GM21576 (cell line): ENCODE measurements at regions not wholly inside any gene's neighbourhood (a gene's known extent, or its start where the extent isn't known, plus 50 kb on each side); places are given as distances from the start of the nearest gene placed in this dataset.
A peak's percentile ranks its signal among the peaks of the same experiment; 100 is the strongest.
"Not testable (repeated sequence)": the region's sequence is repeated elsewhere in the genome, so short reads cannot be mapped to it uniquely, and the experiment has no call there.

Source experiments
- ATAC-seq: cut with Tn5 transposase; IDR thresholded peaks from one replicate; pipeline ENCODE4 v1.9.1; 2021; ENCODE audit warnings: mild to moderate bottlenecking, moderate library complexity; ENCODE audit not compliant: unreplicated experiment

DNA sequence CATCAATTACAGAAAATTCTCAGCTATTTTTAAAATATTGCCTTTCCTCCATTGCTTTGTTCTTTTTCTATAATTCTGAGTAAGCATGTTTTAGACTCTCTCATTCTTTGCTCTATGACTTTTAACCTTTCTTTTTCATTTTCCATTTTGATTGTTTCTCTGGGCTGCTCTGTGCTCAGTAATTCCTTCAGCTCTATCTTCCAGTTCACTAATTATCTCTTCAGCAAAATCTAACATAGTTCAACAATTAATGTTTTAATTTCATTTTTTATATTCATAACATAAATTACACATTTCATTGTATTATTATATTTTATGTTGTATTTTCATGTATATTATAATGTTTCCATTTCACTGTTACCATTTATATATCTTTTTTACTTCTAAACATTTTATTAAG, 198.8 kb upstream of the NOX3 start:
- no peak for ATAC-seq

DNA sequence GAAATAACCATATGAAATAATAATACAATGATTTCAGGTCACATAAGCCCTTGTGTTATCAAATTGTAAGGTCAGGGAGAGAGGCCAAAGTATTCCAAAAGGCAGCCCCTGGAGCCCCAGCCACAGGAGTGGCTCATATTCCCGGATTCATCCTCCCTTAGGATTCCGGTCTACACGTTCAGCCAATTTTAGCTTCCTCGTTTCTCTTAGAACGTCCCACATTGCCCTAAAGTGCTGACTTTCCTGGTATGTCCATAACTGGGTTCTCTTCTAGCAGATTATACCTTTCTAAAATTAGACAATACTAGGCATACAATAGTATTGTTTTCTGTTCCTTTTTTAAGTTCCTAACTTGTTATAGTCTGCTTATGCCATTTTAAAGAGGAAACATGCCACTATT, 192.7 kb upstream of the NOX3 start:
- no peak for ATAC-seq

DNA sequence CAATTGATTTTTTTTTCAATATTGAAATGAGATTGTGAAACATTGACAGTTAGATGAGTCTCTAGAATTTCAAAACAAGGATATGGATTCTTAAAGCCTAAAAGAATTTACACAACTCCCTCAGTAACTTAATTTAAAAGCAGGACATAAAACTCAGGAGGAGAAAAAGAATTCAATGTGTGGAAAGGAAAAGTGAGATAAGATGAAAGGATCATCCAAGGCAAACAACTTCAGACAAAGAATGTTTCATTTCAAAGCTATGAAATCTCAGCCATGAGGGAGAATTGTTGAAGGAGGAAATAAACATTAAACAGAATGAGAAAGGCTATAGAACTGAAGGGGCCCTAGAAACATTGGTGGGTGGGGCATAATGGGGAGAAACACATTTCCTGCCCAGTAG, 191.7 kb upstream of the NOX3 start:
- ATAC-seq, result no peak

DNA sequence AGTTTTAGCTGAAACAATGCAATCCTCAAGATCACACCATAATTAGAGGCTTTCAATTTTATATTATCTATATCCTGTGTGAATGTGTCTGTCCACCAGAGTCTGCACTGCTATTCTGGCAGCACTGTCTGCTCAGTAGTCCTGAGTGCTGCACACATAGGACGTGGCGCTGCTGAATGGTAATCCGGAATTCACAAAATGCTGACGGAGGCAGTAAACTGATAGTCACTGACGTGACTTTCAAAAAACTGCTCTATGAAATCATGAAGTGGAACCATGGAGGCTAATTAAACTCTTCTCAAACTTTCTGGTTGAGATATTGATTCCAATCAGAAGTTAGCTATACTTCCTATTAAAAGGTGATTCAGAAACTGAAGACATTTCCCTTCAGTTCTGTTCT, 190.8 kb upstream of the NOX3 start:
- ATAC-seq, result no peak

DNA sequence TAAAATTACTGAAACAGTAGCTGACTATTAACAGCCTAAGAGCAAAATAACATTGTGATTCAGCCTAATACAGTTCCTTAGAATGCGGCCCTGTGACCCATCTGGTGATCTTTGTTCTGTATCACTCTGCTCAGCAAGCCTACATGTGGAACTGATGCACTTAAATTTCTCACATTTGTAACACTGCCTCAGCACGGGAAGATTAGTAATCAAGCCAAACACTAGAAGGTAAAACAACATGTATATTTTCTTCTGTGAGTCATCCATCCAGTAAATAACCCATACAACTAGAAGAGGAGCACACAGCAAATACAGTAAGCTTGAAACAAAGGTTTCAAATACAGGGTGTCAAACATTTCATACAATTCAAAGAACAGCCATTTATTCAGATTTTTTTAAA, 189.7 kb upstream of the NOX3 start:
- no peak for ATAC-seq

DNA sequence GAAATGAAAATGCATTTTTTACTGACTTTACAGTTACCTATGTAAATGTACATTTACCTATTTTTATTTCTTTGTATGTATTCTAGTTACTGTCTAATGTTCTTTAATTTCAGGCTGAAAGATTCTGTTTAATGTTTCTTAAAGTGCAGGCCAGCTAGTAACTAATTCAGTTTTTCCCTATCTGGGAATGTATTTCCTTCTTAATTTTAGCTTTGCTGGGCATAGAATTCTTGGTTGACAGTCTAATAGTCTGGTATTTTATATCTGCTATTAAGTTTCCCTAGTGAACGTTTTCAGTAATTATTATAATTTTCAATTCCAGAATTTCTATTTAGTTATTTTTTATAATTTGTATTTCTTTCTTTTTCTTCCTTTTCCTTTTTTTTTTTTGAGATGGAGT, 186.0 kb upstream of the NOX3 start:
- ATAC-seq, result no peak

DNA sequence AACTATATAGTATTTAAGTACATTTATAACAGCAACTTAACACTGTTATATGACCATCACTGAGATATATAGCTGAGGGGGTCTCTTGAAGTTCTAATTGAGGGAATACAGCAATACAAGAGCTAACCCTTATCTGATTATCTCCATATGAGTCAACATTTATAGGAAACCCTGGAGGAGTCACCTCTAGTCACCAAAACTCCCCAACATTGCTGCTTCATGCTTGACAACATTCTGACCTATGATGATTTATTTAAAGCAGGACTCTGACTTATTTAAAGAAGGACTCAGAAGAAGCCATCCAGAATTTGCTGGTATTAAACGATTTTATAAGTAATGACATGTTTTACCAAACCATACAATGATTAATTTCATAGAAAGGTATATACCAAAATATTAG, 182.6 kb upstream of the NOX3 start:
- ATAC-seq, result no peak

DNA sequence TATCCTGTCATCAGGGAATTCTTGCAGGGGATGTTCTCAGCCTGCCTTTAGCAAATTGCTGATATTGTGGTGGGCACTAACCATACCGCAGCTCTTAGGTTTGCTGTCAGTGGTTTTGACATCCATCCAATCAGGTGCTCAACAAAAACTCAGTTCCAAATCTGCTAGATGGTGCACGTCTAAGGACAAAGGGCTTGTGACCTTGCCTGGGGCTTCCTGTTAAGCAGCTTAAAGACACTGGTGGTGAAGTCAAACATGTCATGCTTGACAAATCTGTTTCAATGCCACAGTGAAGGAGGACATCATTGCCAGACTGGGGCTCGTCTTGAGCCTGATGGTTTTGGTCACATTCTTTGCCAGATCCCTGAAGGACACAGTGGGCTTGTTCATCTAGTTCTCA, 179.8 kb upstream of the NOX3 start:
- no peak for ATAC-seq

DNA sequence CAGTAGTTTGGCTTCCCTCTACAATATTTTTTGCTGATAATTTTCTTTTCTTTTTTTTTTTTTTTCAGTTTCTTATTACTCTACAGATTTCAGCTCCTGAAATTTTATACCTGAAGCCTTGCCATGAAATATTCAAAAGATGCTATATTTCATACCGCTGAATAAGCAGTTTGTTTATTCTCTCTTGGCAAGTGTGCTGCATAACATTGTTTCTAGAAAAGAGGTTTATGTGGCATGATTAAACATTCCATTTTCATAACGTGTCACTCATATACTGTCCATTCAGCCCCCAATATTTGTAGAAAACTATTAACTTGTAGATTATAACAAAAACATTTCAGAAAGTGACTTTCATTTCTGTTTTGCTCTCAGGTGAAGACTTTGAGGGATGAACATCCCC, 174.4 kb upstream of the NOX3 start:
- no peak for ATAC-seq

DNA sequence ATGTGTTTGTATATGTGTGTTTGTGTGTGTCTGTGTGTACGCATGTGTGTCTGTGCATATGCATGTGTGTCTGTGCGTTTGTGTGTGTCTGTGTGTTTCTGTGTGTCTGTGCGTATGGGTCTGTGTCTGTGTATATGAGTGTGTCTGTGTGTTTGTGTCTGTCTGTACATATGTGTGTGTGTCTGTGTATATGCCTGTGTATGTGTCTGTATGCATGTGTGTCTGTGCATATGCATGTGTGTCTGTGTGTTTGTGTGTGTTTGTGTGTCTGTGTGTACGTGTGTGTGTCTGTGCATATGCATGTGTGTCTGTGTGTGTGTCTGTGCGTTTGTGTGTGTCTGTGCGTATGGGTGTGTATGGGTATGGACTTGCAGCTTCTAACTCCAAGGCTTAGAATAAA, 174.0 kb upstream of the NOX3 start:
- ATAC-seq, result no peak

DNA sequence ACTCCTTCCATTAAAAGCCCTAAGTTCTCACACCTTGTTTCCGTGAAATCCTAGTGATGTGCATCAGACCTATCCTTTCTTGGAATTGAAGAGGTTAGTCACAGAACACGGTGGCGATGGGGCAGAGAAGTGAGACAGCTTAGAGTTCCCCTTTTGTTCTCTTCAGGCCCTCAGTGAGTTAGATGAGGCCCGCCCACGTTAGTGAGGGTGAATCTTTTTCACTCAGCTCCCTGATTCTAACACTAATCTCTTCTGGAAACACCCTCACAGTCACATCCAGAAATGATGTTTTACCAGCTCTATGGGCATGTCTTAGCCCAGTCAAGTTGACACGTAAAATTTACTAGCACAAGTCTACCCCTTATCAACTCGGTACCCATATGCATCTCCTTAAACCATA, 172.7 kb upstream of the NOX3 start:
- peak; percentile 95 for ATAC-seq

DNA sequence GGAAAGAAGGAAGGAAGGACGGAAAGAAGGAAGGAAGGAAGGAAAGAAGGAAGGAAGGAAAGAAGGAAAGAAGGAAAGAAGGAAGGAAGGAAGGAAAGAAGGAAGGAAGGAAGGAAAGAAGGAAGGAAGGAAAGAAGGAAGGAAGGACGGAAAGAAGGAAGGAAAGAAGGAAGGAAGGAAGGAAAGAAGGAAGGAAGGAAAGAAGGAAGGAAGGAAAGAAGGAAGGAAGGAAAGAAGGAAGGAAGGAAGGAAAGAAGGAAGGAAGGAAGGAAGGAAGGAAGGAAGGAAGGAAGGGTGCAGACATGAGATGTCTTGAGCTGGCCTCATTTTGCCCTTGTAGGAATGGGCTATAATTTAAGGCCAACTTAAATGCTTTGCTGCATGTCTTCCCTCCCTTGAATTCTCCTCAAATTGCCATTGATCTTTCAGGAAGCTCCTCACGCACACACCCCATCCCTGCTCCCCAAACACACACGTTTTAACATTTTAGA, 172.1 kb upstream of the NOX3 start:
- not testable (repeated sequence) for ATAC-seq

DNA sequence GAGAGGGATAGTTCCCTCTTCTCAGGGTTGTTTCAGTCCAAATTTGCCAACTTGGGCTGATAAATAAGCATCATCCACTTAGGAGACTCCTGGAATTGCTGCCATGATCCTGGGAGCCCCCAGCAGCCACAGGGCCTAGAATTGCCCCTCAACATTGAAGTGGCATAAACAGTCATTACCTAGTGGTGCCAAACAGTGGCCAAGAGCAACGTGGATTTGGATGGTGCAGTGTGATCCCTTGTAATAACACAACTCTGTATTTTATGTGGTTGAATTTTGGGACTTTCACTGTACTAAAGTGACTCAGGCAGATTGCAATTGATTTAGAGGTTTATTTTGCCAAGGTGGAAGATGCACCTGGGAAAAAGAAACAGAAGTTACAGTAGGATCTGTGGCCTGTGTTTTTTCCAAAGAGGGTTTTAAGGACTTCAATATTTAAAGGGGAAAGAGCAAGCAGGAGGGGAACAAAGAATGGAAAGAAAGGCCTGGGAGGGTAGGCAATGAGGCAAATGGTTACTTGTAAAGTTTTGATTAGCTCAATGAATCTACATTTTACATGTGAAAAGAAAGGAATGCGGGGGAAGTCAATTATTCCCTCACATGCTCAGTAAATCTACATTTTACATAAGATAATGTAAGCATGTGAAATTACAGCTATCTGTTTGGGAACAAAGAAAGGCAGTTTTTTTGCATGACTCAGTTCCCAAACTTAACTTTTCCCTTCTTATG, 168.0 kb upstream of the NOX3 start:
- ATAC-seq, result no peak

DNA sequence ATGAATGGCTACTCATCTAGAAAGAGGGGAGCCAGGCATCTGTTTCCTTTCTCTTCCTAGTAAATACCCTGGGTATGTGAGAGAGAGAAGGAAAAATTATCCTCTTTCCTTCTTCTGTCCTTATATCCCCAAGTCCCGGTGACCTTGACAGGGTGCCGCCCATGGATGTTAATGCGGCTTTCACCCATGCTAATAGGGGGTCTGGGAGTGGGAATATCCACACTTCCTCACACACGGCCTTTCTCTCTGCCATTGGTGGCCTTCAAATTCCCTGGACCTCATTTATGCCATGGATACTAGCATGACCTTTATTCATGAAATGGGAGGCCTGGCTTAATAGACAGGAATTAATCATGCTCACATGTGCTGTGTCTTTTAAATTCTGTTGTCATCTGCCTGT, 159.0 kb upstream of the NOX3 start:
- no peak for ATAC-seq

DNA sequence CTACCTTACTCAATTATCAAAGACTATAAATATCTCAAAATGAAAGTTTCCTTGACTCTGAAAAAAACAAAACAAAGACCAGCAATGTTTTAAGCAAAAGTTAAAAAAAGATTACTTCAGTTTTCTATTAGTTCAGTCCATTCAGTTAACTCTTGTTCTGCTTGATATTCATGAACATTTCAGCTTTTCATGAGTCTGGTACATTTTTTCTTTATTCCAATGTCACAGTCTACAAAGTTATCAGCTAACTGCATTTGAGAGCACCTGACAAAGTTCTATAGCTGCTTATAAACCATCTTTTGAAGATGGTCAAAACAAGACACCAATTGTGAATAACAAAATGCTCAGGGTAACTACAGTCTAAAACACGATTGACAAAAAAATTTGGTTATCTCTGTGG, 156.1 kb upstream of the NOX3 start:
- no peak for ATAC-seq

DNA sequence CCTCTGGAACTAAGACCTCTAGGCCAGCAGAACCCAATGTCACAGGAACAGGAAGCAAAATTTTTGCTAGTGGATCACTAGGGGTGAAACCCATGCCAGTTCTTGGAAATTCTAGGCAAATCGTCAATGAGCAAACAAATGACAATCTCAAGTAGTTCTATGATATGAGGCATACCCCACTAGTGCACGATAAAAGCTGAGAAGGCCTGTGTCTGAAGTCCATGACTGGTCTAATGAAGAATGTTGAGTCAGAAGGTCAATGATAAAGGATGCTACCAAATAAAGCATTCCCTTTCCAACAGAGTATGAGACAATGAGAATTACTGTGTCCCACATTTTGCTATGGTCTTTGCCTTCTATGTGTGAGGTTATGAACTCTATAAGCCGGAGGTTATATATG, 149.4 kb upstream of the NOX3 start:
- ATAC-seq, result no peak

DNA sequence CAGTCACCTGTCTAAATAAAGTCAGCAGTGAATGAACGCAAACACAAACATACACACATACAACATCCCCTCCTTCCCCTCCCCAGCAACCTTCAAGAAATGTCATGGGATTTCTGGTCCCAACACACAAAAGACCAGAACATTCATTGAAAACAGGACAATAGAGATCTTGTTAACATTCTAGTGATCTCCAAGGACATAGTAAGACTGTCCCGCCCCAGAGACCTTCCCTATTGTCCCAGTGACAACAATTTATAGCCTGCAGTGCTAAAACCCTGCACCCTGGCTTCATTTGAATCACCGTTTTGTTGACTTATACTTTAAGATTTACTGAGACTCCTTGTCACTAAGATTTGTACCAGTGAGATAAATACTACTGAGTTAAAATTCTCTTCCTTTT, 143.9 kb upstream of the NOX3 start:
- ATAC-seq, result no peak

DNA sequence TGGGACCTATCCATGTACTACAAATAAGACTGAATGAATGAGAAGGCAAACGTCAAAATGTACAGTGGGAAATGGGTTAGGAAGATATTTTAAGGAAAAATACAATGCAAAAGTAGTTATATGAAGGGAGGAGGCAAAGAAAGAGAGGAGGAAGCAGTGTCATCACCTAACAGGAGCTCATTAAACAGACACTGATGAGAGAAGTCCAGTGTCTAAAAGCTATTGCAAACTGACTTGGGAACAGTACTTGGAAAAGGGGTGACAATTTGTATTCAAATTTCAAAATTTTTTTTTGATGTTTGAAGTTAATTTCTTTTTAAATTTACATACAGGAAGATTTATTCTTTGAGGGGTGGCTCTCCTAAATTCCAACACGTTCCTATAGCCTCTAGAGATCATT, 143.5 kb upstream of the NOX3 start:
- ATAC-seq, result no peak

DNA sequence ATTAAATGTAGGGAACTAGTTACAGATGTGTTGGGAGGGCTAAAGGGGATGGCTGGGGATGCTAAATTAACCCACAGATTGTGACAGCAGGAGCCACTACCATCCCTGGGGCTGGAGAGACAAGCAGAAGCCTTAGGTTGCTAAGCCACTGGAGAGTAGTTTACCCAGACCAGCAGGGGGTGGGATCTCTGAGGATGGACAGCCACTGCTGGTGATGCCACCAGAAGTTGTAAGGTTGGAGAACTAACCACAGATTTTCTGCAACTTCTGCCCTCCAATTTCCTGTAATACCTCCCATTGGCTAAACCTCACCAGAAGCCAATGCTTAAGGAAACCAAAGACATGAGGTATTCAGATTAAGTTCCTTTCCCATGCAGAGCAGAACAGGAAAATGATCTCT, 139.6 kb upstream of the NOX3 start:
- no peak for ATAC-seq

DNA sequence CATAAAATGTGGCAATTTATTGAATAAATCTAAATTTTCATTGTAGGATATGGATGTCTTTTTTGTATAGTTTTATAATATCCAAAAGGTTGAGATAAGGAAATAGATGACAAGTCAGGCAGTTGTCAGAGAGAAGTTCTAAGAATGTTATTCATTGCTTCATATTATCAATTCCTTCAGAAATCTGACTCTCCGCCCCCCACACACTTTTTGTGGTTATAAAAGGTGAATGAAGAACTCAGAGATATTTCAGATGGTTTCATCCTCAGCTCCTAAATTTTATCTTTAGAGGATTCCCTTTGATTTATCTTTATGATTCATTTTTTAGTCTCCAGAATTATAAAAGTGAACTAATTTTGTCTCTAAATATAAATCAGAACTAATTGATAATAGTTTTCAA, 136.1 kb upstream of the NOX3 start:
- ATAC-seq, result no peak

DNA sequence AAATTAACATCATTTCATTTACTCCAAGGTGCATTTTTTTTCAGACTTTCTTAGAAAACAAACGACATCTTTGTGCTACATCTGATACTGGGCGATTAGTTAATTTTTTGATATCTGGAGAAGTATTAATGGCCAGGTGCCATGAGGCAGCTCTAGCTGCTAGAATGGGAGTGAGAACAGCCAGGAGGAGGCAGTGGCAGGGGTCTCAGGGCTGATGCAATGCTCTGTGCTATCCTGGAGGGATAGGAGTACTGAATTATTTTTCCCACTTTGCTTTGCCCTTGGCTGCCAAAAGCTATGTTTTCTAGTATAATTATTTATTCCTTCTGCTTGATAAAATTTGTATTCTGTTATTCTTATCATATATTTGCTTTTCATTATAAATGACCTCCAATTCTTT, 133.6 kb upstream of the NOX3 start:
- no peak for ATAC-seq

DNA sequence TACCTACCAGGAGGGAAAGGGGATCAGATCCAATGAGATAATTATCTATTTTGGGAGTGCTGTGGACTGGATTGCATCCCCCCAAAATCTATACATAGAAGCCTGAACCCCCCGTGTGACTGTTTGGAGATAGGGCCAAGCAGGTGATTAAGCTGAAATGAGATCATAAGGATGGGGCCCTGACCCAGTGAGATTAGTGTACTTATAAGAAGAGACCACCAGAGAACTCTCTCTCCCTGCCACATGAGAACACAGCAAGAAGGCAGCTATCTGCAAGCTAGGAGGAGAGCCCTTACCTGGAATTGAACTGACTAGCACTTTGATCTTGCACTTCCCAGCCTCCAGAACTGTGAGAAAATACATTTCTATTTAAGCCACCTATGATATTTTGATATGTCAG, 132.2 kb upstream of the NOX3 start:
- ATAC-seq, result no peak

DNA sequence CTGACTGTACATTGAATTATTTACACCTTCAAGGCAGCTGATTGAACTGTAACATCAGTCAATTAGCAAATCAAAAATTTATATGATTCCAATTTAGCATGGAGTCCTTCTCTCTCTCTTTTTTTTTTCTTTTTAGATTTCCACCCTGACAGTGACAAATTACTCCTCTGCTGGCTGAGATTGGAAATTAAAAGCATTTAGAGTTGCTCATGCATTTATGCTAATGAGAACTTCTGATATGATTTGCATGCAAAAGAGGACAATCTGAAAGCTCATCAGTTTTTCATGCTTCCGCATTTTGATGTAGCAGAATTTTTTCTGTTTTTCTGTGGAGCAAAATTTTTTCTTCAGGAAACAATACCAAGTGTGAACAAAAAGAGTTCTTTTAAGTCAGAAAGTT, 130.5 kb upstream of the NOX3 start:
- ATAC-seq, result no peak
